LHCN-M2 (cell line): ENCODE measurements at regions not wholly inside any gene's neighbourhood (a gene's known extent, or its start where the extent isn't known, plus 50 kb on each side); places are given as distances from the start of the nearest gene placed in this dataset.

Experiments used
- DNase-seq: peaks from one replicate; pipeline ENCODE4 v3.0.0-alpha.2; 2012; ENCODE audit warnings: low read depth

DNA sequence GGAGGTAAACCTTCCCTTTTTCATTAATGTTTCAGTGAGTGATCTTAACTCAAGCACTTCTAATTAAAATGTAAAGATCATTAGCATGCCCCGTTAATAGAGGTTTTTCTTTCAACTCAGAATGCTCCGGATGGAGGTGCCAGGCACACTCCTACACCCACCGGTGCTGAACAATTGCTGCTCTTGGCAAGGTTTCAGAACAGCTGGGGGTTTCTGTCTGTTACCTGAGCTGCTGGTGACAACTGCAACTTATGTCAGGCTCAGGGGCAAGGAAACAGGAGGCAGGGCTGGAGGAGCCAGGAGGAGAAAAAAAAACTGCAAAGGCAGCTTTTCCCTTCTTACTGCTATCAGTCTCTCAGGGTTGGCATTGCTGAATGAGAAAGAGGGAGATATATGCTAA, 250.1 kb downstream of the DIPK2A start:
- DNase-seq, result peak; percentile 31

DNA sequence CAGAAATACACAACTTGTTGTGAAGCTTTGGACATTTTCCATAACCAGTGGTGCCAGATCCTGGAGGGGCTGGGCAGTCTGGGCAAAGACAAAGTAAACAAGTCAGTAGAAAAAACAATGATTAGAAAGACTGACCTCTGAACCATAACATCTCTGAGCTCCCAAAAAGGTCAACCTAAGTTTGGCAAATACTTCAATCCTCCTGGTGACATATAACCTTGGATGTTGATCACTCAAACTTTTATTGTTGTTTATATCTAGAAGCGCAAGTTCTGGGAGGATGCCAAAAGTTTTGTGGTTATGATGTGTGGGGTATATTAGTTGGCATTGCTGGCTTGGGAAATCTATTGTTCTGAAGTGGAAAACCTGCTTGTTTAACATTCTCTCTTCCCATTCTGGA, 257.7 kb downstream of the DIPK2A start:
- DNase-seq, result peak; percentile 75

DNA sequence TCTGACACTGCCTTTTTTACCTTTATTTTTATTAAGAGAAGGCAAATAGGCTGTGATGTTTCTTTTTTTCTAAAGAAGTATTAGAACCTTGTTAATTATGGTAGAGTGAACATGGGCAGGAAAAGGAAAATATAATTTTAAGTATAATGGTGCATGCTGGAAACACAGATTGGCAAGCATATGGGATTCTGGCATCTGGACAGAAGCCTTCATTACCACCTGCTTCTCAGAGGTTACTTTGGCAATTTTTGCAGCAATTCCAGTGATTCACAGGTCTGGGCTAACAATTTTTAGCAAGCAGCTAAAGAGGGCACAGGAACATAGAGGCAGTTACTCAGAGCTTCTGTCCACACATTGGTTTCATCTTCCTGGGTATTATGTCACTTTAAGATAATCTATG, 258.3 kb downstream of the DIPK2A start:
- peak; percentile 50 for DNase-seq

DNA sequence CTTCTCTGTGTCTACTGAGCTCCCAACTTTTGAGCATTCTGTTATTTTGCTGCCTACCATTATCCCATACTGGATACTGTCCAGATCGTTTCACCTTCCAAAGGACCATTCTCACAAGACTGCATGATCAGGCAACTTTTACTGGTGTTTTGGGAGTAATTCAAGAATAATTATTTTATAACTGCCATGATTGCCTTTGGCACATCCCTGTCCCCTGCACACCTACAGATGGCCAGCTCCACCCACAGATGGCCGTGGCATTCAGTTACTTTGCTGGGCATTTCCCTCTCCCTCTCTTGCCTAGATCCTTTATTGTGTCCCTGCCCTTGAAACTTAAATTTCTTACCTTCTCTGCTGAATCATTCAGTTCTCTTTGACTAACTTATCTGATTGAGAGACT, 263.9 kb downstream of the DIPK2A start:
- DNase-seq, result no peak

DNA sequence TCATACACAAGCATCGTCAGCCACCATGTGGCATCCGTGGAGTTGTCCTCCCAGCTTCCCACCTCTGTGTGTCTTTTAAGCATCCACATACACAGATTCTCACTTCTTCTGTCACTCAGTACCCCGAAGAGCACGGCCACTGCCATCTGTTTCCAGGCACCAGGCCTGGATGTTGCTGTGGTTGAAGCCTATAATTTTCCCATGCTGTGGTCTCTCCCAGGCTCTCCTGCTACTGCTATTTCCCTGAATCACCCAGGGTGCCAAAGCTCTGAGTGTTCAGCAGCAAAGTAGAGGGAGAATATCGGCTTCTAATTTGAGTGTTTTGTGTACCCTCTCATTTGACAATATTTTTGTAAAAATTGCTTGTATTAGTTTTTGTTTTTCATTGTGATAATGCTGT, 265.7 kb downstream of the DIPK2A start:
- DNase-seq, result no peak

DNA sequence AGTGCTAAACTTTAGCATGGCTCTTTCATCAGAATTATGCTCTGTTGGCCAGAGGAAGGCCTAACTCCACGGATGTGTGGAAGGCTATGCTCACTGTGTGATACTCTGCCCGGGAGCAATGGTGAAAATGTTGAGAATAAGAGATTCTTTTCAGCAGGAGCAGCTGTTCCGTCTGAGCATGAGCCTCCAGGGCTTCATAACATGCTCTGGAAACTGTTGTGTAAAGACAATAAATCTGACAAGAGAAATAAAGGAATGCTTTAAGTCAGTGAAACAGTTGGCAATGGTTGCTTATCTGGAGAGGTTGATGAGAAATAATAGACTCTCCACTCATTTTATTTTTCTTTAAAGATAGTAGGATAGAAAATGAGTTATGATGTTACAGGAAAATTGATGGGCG, 269.8 kb downstream of the DIPK2A start:
- no peak for DNase-seq

DNA sequence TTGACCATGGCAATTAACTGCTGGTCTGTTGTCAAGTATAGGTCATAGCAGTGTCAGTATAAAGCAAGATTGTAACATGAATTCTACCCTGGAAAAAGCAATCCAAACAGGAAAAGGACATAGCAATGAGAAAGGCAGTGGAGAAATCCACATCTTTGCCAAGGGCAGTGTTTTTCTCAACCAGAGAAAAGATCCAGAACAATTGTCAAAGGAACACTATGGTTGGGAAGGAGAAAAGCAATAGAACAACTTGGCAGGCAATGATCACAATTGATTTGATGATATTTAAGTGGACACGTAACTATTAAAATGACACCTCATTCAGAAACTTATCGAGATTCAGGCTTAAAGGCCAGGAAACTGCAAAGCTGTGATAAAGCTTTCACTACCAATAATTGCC, 271.1 kb downstream of the DIPK2A start:
- no peak for DNase-seq

DNA sequence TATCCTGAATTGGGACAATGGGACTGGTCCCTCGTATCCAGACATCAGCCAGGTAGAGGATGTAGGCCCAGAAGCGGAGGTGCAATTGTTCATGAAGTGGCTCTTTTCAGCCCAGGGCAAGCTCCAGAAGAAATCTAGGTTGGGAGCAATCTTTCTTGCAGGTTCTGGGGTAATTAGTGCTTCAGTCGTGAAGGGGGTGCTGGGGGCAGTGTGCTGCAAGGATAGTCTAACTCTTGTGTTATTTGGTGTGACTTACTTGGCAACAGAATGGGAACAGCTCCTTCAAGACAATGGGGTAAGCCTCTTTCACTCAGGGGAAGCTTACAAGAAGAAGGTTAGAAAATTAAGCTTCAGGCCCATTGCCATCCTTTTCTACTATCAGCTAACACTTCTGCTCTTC, 273.0 kb downstream of the DIPK2A start:
- no peak for DNase-seq

DNA sequence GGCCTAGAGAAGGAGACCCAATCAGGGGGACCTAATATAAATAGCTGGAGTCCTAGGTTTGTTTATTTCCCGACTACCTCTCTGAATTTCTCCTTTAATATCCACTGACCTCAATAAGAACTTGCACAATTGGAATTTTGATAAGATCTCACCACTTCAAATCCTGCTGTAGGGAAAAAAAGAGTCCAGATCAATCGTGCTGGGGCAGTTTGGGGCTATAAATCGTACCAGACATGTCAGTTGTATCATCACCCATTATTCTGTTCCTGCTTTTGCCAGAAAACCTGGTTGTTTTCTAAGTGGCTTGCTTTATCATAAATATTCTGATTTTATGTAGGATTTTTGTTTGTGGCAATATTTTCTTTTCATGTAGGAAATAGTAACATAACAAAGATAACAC, 281.3 kb downstream of the DIPK2A start:
- no peak for DNase-seq

DNA sequence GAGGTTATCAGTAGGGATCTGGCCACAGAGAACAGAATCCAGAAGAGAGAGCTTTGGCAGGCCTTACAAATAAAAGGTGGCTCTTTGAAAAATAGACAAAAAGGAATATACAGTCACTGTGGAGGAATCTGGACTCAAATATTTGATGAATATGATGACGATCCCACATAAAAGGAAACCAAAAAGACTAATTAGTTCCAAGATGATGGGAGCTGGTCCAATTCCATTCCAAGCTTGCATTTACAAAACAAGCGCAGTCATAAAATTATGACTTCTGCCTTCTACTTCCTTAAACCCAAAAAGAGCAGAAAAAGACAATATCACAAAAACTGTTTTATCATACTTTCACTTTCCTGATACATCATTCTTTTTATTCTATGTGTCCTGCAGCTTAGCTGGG, 285.8 kb downstream of the DIPK2A start:
- no peak for DNase-seq

DNA sequence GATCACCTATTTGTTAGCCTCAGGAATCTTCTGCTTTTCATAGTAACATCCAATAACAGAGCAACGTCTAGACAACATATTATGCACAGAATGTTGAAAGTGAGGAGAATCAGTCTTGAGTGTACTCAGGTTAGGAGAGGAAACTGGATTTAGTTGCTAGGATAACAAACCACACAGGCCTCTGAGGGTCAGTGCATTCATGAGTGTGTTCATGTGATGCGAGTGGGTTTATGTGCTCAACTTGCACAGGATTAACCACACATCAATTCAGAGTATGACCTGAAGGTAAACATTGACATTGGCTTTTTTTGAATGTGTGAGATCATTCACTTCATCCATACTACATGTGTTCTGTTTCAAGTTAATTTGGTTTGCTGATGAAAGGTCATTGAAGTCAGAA, 287.6 kb downstream of the DIPK2A start:
- no peak for DNase-seq

DNA sequence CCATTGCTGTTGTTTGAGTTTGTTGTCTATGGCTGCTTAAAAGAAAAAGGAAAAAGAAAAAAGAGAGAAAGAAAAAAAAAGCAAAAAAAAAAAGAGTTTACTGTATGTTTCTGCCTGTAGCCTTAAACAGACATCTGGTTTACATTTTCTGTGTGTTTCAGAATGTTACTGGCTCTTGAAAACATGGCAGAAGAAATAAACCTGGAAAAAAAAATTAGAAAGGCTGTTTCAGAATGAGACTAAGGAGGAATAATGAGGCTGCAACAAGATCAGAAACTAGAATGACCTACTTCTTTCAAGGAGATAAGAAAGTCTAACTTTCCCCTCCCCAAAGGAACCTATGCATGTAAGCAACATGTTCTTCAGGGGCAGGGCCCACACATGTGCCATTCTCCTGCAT, 292.1 kb downstream of the DIPK2A start:
- DNase-seq, result no peak

DNA sequence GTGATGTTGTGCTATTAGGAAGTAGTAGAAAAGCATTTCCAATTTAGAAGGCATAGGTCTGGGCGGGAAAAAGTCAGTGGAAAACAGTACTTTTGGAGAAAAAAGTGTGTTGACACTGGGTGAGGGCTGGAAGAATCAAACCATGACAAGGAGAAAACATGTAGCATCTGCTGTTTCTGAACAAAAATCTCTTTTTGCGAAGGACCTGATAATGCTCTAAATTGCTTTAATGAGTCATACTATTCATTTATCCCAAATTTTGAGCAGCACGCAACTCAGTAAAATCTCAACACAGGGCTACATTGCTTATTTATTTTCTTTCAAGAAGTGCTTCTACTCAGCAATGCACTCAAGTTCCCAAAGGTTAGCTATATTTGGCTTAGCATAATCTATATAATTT, 292.7 kb downstream of the DIPK2A start:
- no peak for DNase-seq

DNA sequence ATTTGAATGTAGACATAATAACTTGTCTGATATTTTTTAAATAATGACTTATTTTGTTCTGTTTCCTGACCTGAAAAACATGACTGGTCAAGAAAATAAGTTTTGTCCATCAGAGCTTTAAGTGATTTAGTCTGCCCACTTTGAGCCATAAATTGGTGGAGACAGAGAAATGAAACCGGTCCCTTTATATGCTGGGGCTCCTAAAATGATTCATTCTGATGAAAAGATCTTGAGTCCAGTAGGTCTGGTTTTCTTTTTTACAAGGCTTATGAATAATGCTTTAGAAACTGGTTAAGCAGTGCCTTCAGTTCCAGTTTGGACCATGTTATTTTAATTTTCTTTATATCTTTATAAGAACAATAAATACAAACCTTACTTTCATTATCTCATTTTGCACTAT, 293.2 kb downstream of the DIPK2A start:
- no peak for DNase-seq

DNA sequence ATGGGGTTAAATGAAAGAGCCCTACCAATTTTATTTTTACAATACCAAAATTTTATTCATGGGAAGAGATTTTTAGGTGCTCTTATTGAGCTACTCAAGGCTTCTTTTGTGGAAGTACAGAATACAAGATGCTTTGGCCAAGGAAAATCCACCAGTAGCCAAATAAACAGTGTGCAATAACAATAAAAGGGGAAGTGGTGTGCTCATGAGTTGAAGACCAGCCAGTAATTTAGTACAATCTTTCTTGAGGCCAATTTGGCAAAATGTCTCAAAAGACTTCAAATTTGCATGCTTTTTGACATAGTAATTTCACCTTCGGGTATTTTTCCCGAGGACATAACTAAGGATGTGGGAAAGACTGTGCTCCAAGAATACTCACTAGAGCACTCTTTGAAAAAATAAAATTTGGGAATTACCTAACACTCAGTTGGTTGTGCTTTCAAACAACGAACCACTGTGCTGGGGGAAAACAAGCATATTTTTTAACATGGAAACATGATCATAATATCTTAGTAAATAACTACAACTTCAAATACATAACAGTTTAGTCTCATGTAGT, 294.0 kb downstream of the DIPK2A start:
- DNase-seq, result no peak

DNA sequence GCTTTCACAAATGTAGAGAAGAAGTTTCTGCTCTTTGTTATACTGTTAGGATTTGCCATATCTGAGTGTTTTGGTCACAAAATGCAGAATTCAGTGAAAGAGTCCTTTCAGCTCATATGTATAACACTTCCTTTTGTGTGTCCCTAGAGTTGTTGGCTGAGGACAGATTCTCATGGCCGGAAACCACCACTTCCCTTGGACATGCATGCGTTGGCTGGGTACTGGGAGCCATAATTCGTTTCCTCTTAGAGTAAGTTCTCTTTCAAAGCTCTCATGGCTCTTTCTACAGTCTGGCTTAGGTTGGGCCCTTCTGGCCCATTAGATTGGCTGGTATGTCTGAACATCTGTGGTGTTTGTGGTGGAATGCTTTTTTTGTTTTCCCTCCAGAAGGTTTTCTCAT, 298.5 kb downstream of the DIPK2A start:
- no peak for DNase-seq

DNA sequence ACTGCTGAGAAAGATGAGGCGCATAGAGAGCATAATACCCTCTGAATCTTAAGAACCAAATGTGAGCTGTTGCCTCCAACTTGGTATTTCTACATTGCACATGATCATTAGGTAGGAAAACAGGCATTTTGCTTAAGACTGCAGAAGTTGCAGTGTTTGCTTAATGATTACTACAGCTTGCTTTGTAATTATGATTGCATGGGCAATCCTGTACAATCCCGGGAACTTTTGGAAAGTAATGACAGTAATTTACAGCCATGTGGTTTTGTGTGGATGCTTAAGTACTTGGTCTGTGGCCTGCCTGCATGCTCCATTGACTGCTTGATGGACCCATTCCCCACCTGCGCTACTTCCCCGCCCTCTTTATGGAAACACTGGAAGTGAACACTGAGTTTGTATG, 301.1 kb downstream of the DIPK2A start:
- no peak for DNase-seq

DNA sequence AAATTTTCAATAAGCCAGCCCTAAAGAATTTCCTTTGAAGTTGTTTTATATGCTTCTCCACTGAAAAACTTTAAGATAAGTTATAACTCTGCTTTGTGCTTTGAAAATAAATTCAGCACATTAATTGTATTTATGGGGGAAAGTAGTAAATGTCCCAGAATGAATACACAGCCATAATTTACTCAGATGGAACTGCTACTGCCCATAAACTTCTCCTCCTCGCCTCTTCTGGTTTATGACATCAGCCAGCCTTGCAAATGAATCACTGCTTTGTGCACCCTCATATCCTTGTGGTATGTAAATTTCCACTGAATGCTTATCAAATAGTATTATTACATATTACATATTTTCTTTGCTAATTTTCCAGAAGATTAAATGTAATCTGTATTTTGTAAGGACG, 302.0 kb downstream of the DIPK2A start:
- peak; percentile 33 for DNase-seq

DNA sequence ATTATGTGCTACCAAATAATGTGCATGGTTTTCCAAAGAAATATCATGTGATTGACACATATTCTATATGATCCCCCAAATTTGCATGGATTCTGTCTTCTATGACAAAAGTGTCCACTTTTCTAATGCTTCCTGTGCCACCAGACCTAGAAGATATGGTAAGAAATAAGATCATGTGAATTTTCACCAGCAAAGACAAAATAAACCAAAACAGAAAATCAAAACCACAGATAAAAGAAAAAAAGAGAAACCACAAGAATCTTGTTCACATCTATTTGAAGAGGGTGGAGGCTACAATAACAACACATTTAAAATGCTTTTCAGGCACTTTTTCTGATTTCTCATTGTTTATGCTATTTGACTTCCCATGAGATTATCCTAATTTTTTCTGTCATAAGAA, 303.4 kb downstream of the DIPK2A start:
- DNase-seq, result no peak

DNA sequence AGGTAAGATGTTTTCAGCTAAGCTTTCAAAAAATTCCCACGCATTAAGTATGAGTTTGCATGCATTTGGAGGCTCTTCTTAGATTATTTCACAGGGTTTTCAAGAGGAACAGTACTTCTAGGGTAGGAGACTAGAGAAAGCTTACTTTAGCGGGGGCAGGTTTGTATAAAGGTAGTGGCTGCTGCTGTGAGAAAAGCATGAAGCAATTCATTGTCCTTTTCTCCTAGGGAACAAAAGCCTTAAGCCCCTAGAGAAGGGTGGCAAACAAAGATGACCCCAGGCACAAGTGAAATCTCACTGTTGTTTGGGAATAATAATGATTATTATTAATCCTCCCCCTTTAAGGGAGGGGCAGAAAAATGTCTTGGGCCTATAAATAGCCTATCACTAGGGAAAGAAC, 310.7 kb downstream of the DIPK2A start:
- no peak for DNase-seq

DNA sequence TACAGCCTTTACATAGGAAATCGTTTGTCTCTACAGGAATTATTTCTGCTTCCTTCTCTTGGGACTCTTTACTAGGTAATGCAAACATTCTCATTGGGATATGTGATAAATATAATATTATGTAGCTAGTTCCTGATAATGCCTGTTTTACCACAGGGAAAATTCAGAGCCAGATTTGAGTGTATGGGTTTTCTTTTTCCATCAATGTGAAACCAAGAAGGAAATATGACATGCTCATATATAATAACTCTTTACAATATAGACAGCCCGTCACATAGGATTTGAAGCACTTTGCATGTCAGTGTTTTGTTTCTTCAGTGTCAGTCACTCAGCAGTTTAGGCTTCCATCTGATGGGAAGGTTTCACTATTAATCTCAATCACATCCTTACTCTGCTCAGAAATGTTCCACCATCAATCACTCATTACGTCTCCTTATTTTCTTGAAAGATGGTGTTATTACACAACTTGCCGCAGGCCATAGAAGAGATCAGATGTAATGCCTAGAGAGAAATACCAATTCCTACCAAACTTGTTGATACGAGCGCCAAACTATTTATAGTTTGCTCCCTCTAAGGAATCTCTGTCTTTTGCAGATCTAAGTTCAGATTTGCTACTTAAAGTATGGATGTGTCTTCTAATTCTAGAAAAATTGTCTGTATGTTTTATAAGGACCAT, 314.8 kb downstream of the DIPK2A start:
- no peak for DNase-seq

DNA sequence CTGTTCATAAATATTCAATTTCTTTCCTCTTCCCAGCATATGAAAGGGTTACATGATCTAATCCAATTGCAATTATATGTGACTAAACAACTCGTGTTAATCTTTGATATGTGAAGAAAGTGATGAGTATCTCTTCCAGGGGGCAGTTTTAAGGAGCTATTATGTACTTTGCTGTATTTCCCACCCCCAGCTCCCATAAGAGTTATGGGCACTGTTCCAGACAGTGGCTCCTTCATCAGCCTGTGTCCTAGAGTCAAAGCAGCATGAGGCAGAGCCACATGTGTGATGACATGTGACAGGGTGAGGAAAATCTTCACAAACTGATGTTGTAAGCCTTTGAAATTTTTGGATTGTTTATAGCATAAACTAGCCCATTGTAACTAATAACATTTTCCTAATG, 315.4 kb downstream of the DIPK2A start:
- no peak for DNase-seq

DNA sequence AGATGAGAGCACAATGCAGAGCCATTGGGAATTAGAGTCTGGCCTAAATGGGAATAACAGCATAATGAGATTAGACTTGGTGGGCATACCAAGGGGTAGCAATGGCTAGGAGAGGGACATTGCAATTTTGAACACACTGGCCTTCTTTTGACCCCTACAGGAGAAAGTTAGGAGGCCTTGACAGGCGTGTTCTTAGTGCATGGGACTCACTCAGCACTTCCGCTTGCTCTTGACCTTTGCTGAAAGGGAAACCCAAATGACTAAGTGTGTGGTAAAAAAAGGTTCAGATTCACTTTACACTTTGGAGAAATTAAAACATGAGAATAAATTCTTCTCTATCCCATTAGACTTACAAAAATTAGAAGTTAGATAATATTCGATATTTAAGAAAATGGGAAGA, 317.4 kb downstream of the DIPK2A start:
- DNase-seq, result no peak
